ENCODE measurements at regions not wholly inside any gene's neighbourhood (a gene's known extent, or its start where the extent isn't known, plus 50 kb on each side); places are given as distances from the start of the nearest gene placed in this dataset.

GRCh38 chr5:38745836-38746732 lies 99.7 kb upstream of the OSMR start:
- Histone ChIP-seq H3K4me1 (no peaks in the 10 kb centered on the region), H3K27ac (no peak overlapping the region), H3K4me3 (no peak overlapping the region), H3K9me3 (no peaks in the 10 kb centered on the region), H3K27me3 (no peaks in the 10 kb centered on the region), H3K36me3 (no peaks in the 10 kb centered on the region)
- no peak for TF ChIP-seq POLR2A (IDR thresholded peaks at IDR 0.05)
- TF ChIP-seq CTCF (IDR thresholded peaks at IDR 0.05) = no peak
- ATAC-seq = no peak
- 46% methylated on average over 6 of the region's 6 CpGs for WGBS (ENCODE audit: insufficient coverage, low coverage, low lambda C conversion rate, missing lambda C conversion rate)
- intact Hi-C loops (cut with DNase I) = no loop called here
- DNase-seq = no peak

- Histone ChIP-seq H3K27ac (no peak overlapping the region), H3K4me1 (no peaks in the 10 kb centered on the region), H3K4me3 (no peak overlapping the region), H3K36me3 (no peaks in the 10 kb centered on the region), H3K9me3 (no peaks in the 10 kb centered on the region), H3K27me3 (no peaks in the 10 kb centered on the region)
- ATAC-seq = no peak
- 71% methylated on average over 2 of the region's 3 CpGs for WGBS (ENCODE audit: insufficient coverage, low coverage, low lambda C conversion rate, missing lambda C conversion rate)
- intact Hi-C loops (cut with DNase I) = no loop called here
- TF ChIP-seq CTCF (IDR thresholded peaks at IDR 0.05) = no peak
- TF ChIP-seq POLR2A (IDR thresholded peaks at IDR 0.05) = no peak
- DNase-seq = no peak
These were observed 96.0 kb upstream of the OSMR start for GRCh38 chr5:38749861-38750260.

- intact Hi-C loops (cut with DNase I) = no loop called here
- DNase-seq = no peak
- WGBS (ENCODE audit: insufficient coverage, low coverage, low lambda C conversion rate, missing lambda C conversion rate) = 51% methylated on average over 4 of the region's 4 CpGs
- Histone ChIP-seq H3K27me3 (no peaks in the 10 kb centered on the region), H3K36me3 (no peaks in the 10 kb centered on the region), H3K9me3 (no peaks in the 10 kb centered on the region), H3K4me3 (no peak overlapping the region), H3K4me1 (no peaks in the 10 kb centered on the region), H3K27ac (no peak overlapping the region)
- TF ChIP-seq POLR2A (IDR thresholded peaks at IDR 0.05) (no peak), CTCF (IDR thresholded peaks at IDR 0.05) (no peak)
- ATAC-seq = no peak
These were observed 94.7 kb upstream of the OSMR start for GRCh38 chr5:38751103-38751502.

GRCh38 chr5:38752012-38752536 lies 93.7 kb upstream of the OSMR start:
- no peak for ATAC-seq
- intact Hi-C loops (cut with DNase I) = no loop called here

More at GRCh38 chr5:38752012-38752536, 93.7 kb upstream of the OSMR start:
- Histone ChIP-seq H3K27me3 (no peaks in the 10 kb centered on the region), H3K4me3 (no peak overlapping the region), H3K9me3 (no peaks in the 10 kb centered on the region), H3K27ac (no peak overlapping the region), H3K4me1 (no peaks in the 10 kb centered on the region), H3K36me3 (no peaks in the 10 kb centered on the region)
- 64% methylated on average over 5 of the region's 6 CpGs for WGBS (ENCODE audit: insufficient coverage, low coverage, low lambda C conversion rate, missing lambda C conversion rate)
- no peak for TF ChIP-seq POLR2A (IDR thresholded peaks at IDR 0.05)
- TF ChIP-seq CTCF (IDR thresholded peaks at IDR 0.05) = no peak
- no peak for DNase-seq

All from right lobe of liver (tissue), 6 donors.